PC-9 (cell line): ENCODE measurements at regions not wholly inside any gene's neighbourhood (a gene's known extent, or its start where the extent isn't known, plus 50 kb on each side); places are given as distances from the start of the nearest gene placed in this dataset.

Experiments used
- CTCF ChIP-seq: fragments of 200-600 bp; sonication (generic); conservative IDR thresholded peaks from 2 replicates; pipeline ENCODE4 v1.6.1; 2017; ENCODE audit warnings: mixed run types, antibody characterized with exemption, mild to moderate bottlenecking, moderate library complexity
- EZH2 ChIP-seq: fragments of 200-600 bp; sonication (generic); IDR thresholded peaks from 2 replicates; pipeline ENCODE4 v1.8.0; 2017; ENCODE audit warnings: antibody characterized with exemption, low read depth

GRCh38 chr4:55765070-55765469, 54.5 kb upstream of the EXOC1L start:
- TF ChIP-seq EZH2 (no peak), CTCF (no peak)
